SKM-1 (cell line): ENCODE measurements at regions not wholly inside any gene's neighbourhood (a gene's known extent, or its start where the extent isn't known, plus 50 kb on each side); places are given as distances from the start of the nearest gene placed in this dataset.
"Not testable (repeated sequence)": the region's sequence is repeated elsewhere in the genome, so short reads cannot be mapped to it uniquely, and the experiment has no call there.

ENCODE experiments used
- DNase-seq: peaks from one replicate; lab custom pipeline; 2025; ENCODE audit not compliant: unreplicated experiment; lab: John Stamatoyannopoulos, UW

DNA sequence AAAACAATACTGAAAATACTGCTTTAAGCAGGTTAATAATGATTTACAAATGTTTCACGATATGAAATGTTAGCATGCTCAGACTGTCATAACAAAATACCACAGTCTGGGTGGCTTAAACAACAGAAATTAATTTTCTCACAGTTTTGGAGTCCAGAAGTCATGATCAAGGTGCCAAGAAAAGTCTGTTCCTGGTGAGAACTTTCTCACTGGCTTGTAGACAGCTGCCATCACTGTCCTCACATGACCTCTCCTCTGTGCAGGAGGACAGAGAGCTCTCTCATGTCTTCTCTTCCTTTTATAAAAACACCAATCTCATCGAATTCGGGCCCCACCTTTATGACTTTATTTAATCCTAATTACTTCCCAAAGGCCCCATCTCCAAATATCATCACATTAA is 426.7 kb downstream of the KLHL13 start:
- no peak for DNase-seq

- no peak for DNase-seq
These were observed 436.3 kb downstream of the KLHL13 start for GRCh38 chrX:117680286-117680685.

DNA sequence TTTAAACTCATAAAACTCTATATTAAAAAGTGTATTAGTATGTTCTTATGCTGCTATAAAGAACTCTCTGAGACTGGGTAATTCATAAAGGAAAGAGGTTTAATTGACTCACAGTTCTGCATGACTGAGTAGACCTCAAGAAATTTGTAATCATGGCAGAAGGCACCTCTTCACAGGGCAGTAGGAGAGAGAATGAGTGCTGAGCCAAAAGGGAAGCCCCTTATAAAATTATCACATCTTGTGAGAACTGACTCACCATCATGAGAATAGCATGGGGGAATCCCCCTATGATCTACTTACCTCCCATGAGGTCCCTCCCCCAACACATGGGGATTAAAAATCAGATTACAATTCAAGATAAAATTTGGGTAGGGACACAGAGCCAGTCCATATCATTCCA is 463.2 kb downstream of the KLHL13 start:
- DNase-seq = no peak

DNA sequence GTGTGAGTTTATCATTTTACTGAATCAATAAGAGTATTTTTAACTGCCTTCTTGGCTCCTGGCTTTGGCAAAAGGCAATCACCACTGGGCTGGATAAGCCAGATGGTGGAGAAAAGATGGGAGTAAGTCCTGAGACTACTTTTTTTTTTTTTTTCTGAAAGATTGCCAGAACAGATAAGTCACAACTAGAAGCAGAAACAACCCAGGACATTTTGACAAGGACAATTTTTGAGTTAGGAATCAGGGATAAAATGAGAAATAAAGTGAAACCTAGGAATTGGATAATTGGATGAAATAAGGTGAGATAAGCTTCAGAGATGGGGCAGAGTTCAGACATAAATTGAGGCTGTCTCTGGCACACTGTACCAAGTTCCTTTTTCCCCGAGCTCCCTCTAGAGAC is 471.0 kb downstream of the KLHL13 start:
- no peak for DNase-seq

GRCh38 chrX:117641913-117642656 is 474.5 kb downstream of the KLHL13 start:
- no peak for DNase-seq

DNA sequence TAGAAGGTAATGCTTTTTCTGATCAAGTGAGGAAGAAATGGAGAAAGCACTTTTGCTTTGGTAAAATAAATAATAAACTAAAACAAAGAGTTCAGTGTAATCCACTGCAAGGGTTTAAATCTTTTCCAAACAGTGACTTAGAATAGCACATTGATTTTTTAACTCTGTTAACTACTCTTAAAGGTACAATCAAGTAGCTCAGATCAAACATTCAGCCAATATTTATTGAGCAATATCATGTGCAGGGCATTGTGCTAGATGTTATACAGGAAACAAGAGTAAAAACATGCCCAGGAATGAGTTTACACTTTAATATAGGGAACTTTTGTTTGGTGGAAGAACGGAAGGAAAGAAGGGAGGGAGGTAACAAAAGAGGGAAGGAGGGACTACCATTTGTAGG is 479.8 kb downstream of the KLHL13 start:
- no peak for DNase-seq

DNA sequence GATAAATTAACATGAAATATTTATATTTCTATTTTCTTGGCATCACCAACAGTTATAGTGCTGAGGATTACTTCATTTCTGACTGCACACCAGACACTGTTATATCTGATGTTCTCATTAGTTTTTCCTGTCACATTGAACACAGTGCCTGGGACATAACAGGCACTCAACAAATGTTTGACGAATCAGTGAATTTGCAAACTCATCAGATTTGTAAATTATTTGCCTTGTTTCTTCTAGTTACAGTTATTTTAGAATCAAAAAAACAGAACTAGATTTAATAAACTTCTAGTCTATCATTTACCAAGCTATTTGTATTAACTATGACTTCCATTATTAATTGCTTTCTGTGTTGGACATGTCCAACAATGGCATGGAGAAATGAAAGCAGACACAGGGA is 483.3 kb downstream of the KLHL13 start:
- no peak for DNase-seq

GRCh38 chrX:117628381-117628780 is 488.2 kb downstream of the KLHL13 start:
- DNase-seq = no peak

- no peak for DNase-seq
These were observed 505.8 kb downstream of the KLHL13 start for GRCh38 chrX:117610806-117611205.

DNA sequence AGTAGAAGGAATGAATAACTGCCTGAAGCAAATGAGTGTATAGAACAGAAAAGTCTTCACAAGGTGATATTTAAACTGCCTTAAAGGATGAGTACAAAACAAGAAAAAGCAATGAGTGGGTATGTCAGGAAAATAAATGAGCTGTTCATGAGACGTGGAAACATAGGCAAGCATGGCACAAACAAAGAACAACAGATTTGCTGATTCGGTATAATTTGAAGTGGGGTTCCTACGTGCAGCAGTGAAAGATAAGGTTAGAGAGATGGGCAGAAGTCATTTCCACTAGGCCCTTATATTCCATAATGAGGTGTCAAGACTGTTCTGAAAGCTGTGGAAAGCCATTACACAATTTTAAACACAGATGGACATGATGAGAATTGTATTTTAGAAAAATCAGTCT is 506.6 kb downstream of the KLHL13 start:
- no peak for DNase-seq

- DNase-seq = no peak
These were observed 509.0 kb downstream of the KLHL13 start for GRCh38 chrX:117607561-117607960.

DNA sequence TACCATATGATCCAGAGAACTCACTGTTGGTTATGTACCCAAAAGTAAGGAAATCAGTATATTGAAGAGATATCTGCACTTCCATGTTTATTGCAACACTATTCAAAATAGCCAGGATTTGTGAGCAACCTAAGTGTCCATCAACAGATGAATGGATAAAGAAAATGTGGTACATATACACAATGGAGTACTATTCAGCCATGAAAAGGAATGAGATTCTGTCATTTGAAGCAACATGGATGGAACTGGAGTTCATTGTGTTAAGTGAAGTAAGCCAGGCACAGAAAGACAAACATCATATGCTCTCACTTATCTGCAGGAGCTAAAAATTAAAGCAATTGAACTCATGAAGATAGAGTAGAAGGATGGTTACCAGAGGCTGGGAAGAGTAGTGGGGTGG is 510.5 kb downstream of the KLHL13 start:
- DNase-seq = not testable (repeated sequence)

- DNase-seq = no peak
These were observed 546.5 kb downstream of the KLHL13 start for GRCh38 chrX:117570160-117570559.

- DNase-seq = no peak
These were observed 548.4 kb downstream of the KLHL13 start for GRCh38 chrX:117568238-117568637.

GRCh38 chrX:117543885-117544284 is 572.7 kb downstream of the KLHL13 start:
- DNase-seq = no peak

GRCh38 chrX:117539090-117539418 is 577.6 kb downstream of the KLHL13 start:
- no peak for DNase-seq

DNA sequence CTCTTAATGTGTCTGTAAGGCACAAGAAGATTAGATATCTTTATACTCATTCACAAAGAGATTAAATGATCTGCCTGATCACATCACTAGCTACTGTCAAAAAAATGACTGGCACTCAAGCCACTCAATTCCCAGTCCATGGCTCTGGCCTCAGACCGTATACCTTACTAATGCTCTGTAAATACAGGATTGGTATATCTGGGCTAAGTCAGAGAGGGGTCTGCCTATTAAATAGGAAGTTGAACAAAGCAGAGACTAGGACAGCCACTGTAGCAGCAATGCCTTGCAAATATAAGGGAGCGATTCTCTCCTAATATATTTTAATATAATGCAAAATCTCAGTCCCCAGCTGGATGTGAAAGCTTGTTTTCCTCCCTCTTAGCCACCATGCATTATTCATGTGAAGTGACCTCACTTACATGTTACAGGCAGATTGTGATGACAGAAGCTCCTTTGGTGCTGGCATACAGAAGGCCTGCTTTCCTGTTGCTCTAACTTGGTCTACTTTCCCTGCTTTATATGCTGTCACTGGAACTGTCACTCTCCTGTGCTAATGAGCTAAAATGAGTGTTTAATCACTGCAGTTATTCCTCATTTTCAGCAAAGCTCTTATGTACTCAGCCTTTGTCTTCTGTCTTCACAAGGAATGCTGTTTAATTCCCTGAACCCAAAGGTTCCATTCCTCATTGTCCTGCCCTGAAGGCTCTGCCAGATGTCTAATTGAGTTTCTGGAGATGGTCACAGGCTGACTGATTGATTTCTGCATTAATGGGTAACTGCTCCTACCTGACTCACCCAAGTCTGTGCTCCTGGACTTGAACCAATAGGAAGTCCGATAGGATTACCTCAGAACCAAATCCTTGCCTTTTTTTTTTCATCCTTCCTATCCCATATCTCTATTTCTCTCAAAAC is 578.2 kb downstream of the KLHL13 start:
- DNase-seq = no peak

- no peak for DNase-seq
These were observed 584.3 kb downstream of the KLHL13 start for GRCh38 chrX:117532339-117532738.

- no peak for DNase-seq
These were observed 593.6 kb downstream of the KLHL13 start for GRCh38 chrX:117522725-117523700.

DNA sequence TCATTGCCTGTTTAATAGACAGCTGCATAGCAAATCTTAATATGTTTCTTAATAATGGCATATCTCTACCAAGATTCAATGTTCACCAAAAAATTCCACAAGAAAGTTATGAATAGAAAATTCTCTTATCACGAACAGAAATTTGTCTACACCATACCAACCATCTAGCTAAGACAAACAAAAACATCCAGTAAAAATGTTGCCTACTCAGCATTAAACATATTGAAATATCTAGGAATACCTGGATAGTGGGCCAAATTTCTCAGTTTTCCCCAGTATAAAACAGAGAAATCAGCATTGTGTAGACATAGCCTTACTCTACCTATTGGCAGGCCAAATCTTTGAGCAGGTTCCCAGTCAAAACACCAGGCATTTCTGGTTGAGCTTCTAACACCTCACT is 598.6 kb downstream of the KLHL13 start:
- DNase-seq = no peak

GRCh38 chrX:117511379-117511778 is 605.2 kb downstream of the KLHL13 start:
- no peak for DNase-seq
